H1 (cell line): ENCODE measurements at regions not wholly inside any gene's neighbourhood (a gene's known extent, or its start where the extent isn't known, plus 50 kb on each side); places are given as distances from the start of the nearest gene placed in this dataset.

ENCODE experiments used
- ASH2L ChIP-seq: fragments of 200-600, 300-600 bp; sonication (generic); IDR thresholded peaks from one replicate; pipeline ENCODE4 v1.7.1; 2017; ENCODE audit warnings: low read length
- CBX8 ChIP-seq: fragments of 300-800, 300-1000 bp; sonication (generic); IDR thresholded peaks from 2 replicates; pipeline ENCODE4 v1.7.1; 2016; ENCODE audit warnings: low read depth, low read length, borderline replicate concordance
- CHD2 ChIP-seq: IDR thresholded peaks from 2 replicates; pipeline ENCODE4 v1.6.1; 2012; ENCODE audit warnings: low read length, improper control_type of control experiment
- EGR1 ChIP-seq: IDR thresholded peaks from 2 replicates; pipeline ENCODE4 v1.6.1; 2011; ENCODE audit warnings: low read depth, low read length, borderline replicate concordance
- RAD21 ChIP-seq, 2 experiments: IDR thresholded peaks in 1 of 2; conservative IDR thresholded peaks in 1 of 2; 2 replicates each; pipeline ENCODE4 v1.6.1; 2011; ENCODE audit warnings: low read depth in 2 of 2, low read length in 2 of 2, improper control_type of control experiment in 1 of 2, inconsistent platforms in 1 of 2, mild to moderate bottlenecking in 1 of 2, moderate library complexity in 1 of 2
- RXRA ChIP-seq: IDR thresholded peaks from 2 replicates; pipeline ENCODE4 v1.6.1; 2011; ENCODE audit warnings: low read depth, mild to moderate bottlenecking, low read length, moderate library complexity; ENCODE audit not compliant: insufficient read depth
- SP1 ChIP-seq: IDR thresholded peaks from 2 replicates; pipeline ENCODE4 v1.6.1; 2011; ENCODE audit warnings: low read depth, low read length
- SRF ChIP-seq: IDR thresholded peaks from 2 replicates; pipeline ENCODE4 v1.6.1; 2011; ENCODE audit warnings: mild to moderate bottlenecking, low read depth, low read length, moderate library complexity
- TEAD4 ChIP-seq: IDR thresholded peaks from 2 replicates; pipeline ENCODE4 v1.6.1; 2012; ENCODE audit warnings: low read depth, low read length, inconsistent platforms, mixed read lengths
- TF ChIP-seq, protein P1 (sequence below): fragments of 300-600 bp; sonication (generic); IDR thresholded peaks from 2 replicates; pipeline ENCODE4 v1.7.1; 2012; ENCODE audit warnings: low read length, moderate library complexity, mild to moderate bottlenecking, inconsistent platforms; ENCODE audit not compliant: insufficient replicate concordance
- TF ChIP-seq, protein P2 (sequence below): IDR thresholded peaks from 2 replicates; pipeline ENCODE4 v1.6.1; 2012; ENCODE audit warnings: inconsistent platforms

DNA sequence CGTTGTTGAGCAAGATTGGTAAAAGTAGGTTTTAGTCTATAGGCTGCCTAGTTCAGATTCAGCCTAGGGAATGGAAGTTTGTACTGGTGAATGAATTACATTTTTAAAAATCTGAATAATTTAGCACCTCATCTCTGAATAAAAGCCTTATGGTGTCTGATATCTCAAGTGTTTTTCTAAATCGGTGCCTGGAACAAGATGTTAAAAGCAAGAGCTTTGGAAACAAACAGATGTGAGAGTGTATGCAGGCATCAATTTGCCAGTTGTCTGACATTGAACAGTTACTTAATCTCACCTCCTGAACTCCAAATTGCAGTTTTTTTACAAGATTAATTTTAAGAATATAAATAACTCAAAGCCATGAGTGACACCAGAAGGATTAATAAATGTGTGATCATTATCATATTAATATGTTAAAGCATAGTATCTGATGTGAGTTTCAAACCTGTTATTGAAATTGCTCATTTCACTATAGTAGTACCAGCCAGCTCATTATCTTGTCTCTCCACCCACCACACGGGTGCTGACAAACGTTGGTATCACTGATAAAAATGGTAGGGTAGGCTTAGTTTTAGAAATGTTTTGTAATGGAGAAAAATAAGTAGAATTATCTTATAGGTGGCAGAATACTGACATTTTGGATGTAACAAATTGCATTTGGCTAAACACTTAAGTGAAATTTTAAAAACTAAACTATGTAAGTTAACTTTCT lies 157.3 kb downstream of the FAM83B start (continued):
- TF ChIP-seq, protein P1, sequence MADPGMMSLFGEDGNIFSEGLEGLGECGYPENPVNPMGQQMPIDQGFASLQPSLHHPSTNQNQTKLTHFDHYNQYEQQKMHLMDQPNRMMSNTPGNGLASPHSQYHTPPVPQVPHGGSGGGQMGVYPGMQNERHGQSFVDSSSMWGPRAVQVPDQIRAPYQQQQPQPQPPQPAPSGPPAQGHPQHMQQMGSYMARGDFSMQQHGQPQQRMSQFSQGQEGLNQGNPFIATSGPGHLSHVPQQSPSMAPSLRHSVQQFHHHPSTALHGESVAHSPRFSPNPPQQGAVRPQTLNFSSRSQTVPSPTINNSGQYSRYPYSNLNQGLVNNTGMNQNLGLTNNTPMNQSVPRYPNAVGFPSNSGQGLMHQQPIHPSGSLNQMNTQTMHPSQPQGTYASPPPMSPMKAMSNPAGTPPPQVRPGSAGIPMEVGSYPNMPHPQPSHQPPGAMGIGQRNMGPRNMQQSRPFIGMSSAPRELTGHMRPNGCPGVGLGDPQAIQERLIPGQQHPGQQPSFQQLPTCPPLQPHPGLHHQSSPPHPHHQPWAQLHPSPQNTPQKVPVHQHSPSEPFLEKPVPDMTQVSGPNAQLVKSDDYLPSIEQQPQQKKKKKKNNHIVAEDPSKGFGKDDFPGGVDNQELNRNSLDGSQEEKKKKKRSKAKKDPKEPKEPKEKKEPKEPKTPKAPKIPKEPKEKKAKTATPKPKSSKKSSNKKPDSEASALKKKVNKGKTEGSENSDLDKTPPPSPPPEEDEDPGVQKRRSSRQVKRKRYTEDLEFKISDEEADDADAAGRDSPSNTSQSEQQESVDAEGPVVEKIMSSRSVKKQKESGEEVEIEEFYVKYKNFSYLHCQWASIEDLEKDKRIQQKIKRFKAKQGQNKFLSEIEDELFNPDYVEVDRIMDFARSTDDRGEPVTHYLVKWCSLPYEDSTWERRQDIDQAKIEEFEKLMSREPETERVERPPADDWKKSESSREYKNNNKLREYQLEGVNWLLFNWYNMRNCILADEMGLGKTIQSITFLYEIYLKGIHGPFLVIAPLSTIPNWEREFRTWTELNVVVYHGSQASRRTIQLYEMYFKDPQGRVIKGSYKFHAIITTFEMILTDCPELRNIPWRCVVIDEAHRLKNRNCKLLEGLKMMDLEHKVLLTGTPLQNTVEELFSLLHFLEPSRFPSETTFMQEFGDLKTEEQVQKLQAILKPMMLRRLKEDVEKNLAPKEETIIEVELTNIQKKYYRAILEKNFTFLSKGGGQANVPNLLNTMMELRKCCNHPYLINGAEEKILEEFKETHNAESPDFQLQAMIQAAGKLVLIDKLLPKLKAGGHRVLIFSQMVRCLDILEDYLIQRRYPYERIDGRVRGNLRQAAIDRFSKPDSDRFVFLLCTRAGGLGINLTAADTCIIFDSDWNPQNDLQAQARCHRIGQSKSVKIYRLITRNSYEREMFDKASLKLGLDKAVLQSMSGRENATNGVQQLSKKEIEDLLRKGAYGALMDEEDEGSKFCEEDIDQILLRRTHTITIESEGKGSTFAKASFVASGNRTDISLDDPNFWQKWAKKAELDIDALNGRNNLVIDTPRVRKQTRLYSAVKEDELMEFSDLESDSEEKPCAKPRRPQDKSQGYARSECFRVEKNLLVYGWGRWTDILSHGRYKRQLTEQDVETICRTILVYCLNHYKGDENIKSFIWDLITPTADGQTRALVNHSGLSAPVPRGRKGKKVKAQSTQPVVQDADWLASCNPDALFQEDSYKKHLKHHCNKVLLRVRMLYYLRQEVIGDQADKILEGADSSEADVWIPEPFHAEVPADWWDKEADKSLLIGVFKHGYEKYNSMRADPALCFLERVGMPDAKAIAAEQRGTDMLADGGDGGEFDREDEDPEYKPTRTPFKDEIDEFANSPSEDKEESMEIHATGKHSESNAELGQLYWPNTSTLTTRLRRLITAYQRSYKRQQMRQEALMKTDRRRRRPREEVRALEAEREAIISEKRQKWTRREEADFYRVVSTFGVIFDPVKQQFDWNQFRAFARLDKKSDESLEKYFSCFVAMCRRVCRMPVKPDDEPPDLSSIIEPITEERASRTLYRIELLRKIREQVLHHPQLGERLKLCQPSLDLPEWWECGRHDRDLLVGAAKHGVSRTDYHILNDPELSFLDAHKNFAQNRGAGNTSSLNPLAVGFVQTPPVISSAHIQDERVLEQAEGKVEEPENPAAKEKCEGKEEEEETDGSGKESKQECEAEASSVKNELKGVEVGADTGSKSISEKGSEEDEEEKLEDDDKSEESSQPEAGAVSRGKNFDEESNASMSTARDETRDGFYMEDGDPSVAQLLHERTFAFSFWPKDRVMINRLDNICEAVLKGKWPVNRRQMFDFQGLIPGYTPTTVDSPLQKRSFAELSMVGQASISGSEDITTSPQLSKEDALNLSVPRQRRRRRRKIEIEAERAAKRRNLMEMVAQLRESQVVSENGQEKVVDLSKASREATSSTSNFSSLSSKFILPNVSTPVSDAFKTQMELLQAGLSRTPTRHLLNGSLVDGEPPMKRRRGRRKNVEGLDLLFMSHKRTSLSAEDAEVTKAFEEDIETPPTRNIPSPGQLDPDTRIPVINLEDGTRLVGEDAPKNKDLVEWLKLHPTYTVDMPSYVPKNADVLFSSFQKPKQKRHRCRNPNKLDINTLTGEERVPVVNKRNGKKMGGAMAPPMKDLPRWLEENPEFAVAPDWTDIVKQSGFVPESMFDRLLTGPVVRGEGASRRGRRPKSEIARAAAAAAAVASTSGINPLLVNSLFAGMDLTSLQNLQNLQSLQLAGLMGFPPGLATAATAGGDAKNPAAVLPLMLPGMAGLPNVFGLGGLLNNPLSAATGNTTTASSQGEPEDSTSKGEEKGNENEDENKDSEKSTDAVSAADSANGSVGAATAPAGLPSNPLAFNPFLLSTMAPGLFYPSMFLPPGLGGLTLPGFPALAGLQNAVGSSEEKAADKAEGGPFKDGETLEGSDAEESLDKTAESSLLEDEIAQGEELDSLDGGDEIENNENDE, result no peak
- TF ChIP-seq, protein P2, sequence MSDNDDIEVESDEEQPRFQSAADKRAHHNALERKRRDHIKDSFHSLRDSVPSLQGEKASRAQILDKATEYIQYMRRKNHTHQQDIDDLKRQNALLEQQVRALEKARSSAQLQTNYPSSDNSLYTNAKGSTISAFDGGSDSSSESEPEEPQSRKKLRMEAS, result no peak
- TF ChIP-seq RXRA (no peak), TEAD4 (no peak), SP1 (no peak), CHD2 (no peak), CBX8 (no peak), EGR1 (no peak), RAD21 (IDR thresholded peaks at IDR 0.05 in 1 of 2, conservative IDR thresholded peaks at IDR 0.05 in 1 of 2; ENCODE audit: low read depth in 2 of 2, low read length in 2 of 2) (no peak), SRF (no peak), ASH2L (no peak)
